ENCODE measurements at regions not wholly inside any gene's neighbourhood (a gene's known extent, or its start where the extent isn't known, plus 50 kb on each side); places are given as distances from the start of the nearest gene placed in this dataset.

DNA sequence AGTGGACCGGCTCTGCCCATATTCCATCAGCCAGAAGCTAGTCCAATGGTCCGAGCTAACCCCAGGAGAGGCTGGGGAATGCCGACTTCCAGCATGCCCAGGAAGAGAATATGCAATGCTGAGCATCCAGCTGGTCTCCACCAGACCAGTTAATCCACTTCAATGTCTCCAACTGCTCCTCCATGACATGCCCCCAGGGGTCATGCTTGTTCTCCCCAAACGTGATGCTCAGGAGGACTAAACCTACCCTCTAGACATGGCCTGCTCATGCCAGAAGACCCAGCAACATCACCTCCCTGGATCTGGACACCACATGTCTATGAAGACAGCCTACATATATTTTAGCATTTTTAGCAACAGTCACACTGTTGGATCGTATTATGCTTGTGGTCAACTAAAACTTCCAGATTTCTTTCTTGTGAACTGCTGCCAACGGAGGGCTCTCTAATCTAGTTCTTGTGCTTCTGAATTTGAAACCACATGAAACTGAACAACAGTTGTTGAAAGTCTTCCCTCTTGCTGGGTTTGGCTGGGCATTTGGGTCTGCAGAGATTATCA, 245.1 kb downstream of the SOX9 start:
- H3K36me3 Mint-ChIP-seq (ENCODE audit: low read depth, unreplicated experiment) = no peaks in the 10 kb centered on the region
- DNase-seq (ENCODE audit: low spot score) = no peak
- H3K27me3 Mint-ChIP-seq (ENCODE audit: unreplicated experiment) = peaks cover 5% of the 10 kb centered on the region
- TF ChIP-seq, protein P1, sequence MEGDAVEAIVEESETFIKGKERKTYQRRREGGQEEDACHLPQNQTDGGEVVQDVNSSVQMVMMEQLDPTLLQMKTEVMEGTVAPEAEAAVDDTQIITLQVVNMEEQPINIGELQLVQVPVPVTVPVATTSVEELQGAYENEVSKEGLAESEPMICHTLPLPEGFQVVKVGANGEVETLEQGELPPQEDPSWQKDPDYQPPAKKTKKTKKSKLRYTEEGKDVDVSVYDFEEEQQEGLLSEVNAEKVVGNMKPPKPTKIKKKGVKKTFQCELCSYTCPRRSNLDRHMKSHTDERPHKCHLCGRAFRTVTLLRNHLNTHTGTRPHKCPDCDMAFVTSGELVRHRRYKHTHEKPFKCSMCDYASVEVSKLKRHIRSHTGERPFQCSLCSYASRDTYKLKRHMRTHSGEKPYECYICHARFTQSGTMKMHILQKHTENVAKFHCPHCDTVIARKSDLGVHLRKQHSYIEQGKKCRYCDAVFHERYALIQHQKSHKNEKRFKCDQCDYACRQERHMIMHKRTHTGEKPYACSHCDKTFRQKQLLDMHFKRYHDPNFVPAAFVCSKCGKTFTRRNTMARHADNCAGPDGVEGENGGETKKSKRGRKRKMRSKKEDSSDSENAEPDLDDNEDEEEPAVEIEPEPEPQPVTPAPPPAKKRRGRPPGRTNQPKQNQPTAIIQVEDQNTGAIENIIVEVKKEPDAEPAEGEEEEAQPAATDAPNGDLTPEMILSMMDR (IDR thresholded peaks at IDR 0.05; ENCODE audit: unreplicated experiment) = no peak
- H3K27ac Mint-ChIP-seq (ENCODE audit: unreplicated experiment) = no peak overlapping the region
- no peaks in the 10 kb centered on the region for H3K9me3 Mint-ChIP-seq (ENCODE audit: unreplicated experiment)
- no peak overlapping the region for H3K4me3 Mint-ChIP-seq (ENCODE audit: unreplicated experiment)
- H3K4me1 Mint-ChIP-seq (ENCODE audit: unreplicated experiment) = no peaks in the 10 kb centered on the region

DNA sequence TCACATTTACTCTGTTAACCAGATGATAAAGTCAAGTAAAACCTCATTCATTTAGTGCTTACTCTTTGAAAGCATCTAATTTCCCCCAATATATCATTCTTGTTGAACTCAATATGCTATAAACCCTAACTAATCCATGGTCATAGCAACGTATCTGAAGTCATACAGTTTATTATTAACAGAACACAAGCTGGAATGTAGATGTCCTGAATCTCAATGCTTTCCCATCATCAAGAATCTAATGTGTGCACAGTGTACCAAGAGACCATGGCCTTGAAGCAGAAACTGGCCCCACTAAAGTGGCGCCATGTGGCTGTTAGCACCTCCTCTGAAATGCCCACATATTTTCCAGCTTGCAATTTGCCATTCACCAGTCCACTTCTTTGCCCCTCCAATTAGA, 245.8 kb downstream of the SOX9 start:
- H3K9me3 Mint-ChIP-seq (ENCODE audit: unreplicated experiment) = no peaks in the 10 kb centered on the region
- H3K36me3 Mint-ChIP-seq (ENCODE audit: low read depth, unreplicated experiment) = no peaks in the 10 kb centered on the region
- no peak overlapping the region for H3K4me3 Mint-ChIP-seq (ENCODE audit: unreplicated experiment)
- H3K27me3 Mint-ChIP-seq (ENCODE audit: unreplicated experiment) = peaks cover 7% of the 10 kb centered on the region
- H3K4me1 Mint-ChIP-seq (ENCODE audit: unreplicated experiment) = no peaks in the 10 kb centered on the region
- TF ChIP-seq, protein P1 (IDR thresholded peaks at IDR 0.05; ENCODE audit: unreplicated experiment) = no peak
- H3K27ac Mint-ChIP-seq (ENCODE audit: unreplicated experiment) = no peak overlapping the region
- no peak for DNase-seq (ENCODE audit: low spot score)

DNA sequence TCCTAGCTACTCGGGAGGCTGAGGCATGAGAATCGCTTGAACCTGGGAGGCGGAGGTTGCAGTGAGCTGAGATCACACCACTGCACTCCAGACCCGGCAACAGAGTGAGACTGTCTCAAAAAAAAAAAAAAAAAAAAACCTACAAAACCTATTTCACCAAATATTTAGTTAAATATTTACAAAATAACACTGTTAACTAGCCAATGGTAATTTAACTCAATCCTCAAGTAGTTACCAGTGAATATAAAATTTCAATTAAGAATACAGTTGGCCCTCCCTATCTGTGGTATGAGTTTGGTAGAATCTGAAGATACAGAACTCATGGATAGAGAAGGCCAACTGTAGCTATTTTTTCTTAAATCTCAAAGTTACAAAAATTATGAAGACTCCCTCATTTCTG, 247.4 kb downstream of the SOX9 start:
- no peaks in the 10 kb centered on the region for H3K9me3 Mint-ChIP-seq (ENCODE audit: unreplicated experiment)
- H3K4me3 Mint-ChIP-seq (ENCODE audit: unreplicated experiment) = no peak overlapping the region
- H3K27ac Mint-ChIP-seq (ENCODE audit: unreplicated experiment) = no peak overlapping the region
- H3K4me1 Mint-ChIP-seq (ENCODE audit: unreplicated experiment) = no peaks in the 10 kb centered on the region
- TF ChIP-seq, protein P1 (IDR thresholded peaks at IDR 0.05; ENCODE audit: unreplicated experiment) = no peak
- DNase-seq (ENCODE audit: low spot score) = no peak
- H3K36me3 Mint-ChIP-seq (ENCODE audit: low read depth, unreplicated experiment) = no peaks in the 10 kb centered on the region
- H3K27me3 Mint-ChIP-seq (ENCODE audit: unreplicated experiment) = peaks cover 8% of the 10 kb centered on the region

DNA sequence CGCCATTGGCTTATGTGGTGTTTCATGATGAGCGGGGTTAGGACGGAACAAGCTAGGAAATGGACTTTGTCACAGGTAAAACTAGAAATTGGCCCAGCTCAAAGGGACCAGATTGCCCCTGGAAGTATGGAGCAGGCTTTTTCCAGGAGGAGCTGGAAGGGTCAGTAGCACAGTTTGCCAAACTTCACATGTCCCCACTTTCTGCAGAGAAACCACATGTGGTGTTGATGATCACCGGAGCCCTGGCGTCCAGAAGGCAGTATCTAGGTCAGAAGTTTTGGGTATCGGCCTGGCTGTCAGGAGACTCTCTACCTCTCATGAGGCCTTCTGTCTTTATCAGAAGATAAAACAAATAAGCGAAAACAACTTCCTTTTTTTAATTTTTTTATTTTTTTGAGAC, 248.5 kb downstream of the SOX9 start:
- TF ChIP-seq, protein P1 (IDR thresholded peaks at IDR 0.05; ENCODE audit: unreplicated experiment) = no peak
- Mint-ChIP-seq H3K4me3 (ENCODE audit: unreplicated experiment) (no peak overlapping the region), H3K4me1 (ENCODE audit: unreplicated experiment) (no peaks in the 10 kb centered on the region), H3K27me3 (ENCODE audit: unreplicated experiment) (peaks cover 12% of the 10 kb centered on the region), H3K9me3 (ENCODE audit: unreplicated experiment) (no peaks in the 10 kb centered on the region), H3K27ac (ENCODE audit: unreplicated experiment) (no peak overlapping the region), H3K36me3 (ENCODE audit: low read depth, unreplicated experiment) (no peaks in the 10 kb centered on the region)
- DNase-seq (ENCODE audit: low spot score) = no peak

DNA sequence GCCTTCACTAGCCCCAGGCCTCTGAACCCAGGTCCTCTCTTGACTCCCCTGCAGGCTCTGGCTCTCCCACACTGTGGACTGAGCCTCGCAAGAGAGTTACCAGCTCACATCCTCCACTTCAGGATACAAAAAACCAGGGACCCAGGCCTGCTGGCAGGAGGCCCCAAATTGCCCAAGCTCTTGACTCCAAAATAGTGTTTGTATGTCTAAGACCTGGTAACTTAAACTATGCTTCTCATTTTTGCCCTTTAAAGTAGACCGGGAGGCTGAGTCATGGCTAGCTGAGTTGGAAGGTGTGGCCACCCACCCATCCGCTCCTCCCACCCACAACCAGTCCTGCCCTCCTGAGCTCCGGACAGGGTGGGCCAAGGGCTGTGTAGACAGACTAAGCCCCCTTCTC, 250.0 kb downstream of the SOX9 start:
- Mint-ChIP-seq H3K27me3 (ENCODE audit: unreplicated experiment) (peaks cover 12% of the 10 kb centered on the region), H3K4me1 (ENCODE audit: unreplicated experiment) (no peaks in the 10 kb centered on the region), H3K4me3 (ENCODE audit: unreplicated experiment) (no peak overlapping the region), H3K36me3 (ENCODE audit: low read depth, unreplicated experiment) (no peaks in the 10 kb centered on the region), H3K27ac (ENCODE audit: unreplicated experiment) (no peak overlapping the region), H3K9me3 (ENCODE audit: unreplicated experiment) (no peaks in the 10 kb centered on the region)
- no peak for DNase-seq (ENCODE audit: low spot score)
- TF ChIP-seq, protein P1 (IDR thresholded peaks at IDR 0.05; ENCODE audit: unreplicated experiment) = no peak
